RWPE1 (cell line): ENCODE measurements at regions not wholly inside any gene's neighbourhood (a gene's known extent, or its start where the extent isn't known, plus 50 kb on each side); places are given as distances from the start of the nearest gene placed in this dataset.

ENCODE experiments used
- CTCF ChIA-PET: fragments of 350-600 bp; sonication (Branson Sonifier 250); formaldehyde crosslinking; extraction: SDS; loops from one replicate; lab custom pipeline; 2021; lab: Yijun Ruan, JAX
- POLR2A ChIA-PET: fragments of 400-600 bp; formaldehyde crosslinking; extraction: SDS; loops from one replicate; lab custom pipeline; 2020; ENCODE audit warnings: antibody characterized with exemption; ENCODE audit not compliant: low non-redundant PET; lab: Yijun Ruan, JAX
- DNase-seq: peaks from one replicate; pipeline ENCODE4 v3.0.0; 2012; ENCODE audit warnings: low spot score
- H3K27ac ChIP-seq: fragments of 450-650 bp; 2 replicates; pipeline ENCODE4 v1.5.1; 2017
- TF ChIP-seq, protein P1 (sequence below): fragments of 450-650 bp; conservative IDR thresholded peaks from 2 replicates; pipeline ENCODE4 v1.5.1; 2017; ENCODE audit warnings: low read depth, mild to moderate bottlenecking

DNA sequence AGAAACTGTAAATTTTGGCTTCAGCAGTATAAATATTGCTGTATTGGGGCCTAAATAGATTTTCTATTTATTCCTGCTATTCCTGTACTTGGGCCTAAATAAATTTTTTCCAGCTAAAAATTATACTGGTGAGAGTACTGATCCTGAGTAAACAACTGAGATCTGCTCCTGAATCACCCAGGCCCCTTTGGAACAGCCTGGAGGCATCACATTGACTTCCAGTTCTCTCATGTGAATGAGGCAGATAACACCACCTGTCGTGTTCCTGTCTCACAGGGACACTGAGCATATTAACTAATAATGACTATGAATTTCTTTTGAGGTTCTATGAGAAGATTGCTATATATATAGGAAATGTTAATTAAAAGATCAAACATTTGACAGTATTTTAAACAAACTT, 119.5 kb upstream of the PLCXD3 start:
- TF ChIP-seq, protein P1, sequence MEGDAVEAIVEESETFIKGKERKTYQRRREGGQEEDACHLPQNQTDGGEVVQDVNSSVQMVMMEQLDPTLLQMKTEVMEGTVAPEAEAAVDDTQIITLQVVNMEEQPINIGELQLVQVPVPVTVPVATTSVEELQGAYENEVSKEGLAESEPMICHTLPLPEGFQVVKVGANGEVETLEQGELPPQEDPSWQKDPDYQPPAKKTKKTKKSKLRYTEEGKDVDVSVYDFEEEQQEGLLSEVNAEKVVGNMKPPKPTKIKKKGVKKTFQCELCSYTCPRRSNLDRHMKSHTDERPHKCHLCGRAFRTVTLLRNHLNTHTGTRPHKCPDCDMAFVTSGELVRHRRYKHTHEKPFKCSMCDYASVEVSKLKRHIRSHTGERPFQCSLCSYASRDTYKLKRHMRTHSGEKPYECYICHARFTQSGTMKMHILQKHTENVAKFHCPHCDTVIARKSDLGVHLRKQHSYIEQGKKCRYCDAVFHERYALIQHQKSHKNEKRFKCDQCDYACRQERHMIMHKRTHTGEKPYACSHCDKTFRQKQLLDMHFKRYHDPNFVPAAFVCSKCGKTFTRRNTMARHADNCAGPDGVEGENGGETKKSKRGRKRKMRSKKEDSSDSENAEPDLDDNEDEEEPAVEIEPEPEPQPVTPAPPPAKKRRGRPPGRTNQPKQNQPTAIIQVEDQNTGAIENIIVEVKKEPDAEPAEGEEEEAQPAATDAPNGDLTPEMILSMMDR = no peak
- ChIA-PET POLR2A (no interaction called here), CTCF (no interaction called here)
- no peak overlapping the region for H3K27ac ChIP-seq
- DNase-seq = no peak

DNA sequence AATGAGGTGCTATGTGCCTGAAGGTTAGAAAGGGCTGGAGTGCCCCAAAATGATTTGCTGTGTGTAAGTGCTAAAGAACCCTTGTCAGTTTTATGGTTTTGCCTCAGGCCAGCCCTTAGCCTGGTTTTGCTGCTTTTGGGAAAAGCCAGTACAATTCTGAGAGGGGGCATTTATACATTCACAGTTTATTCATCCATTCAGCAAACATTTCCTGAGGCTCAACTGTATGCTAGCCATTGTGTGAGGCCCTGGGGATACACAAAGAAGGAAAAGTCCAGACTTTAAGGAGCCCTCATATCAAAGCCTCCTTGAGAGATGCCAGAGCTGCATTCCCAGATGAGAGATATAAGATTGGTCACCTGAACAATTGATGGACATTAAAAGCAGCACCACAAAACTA, 115.2 kb upstream of the PLCXD3 start:
- TF ChIP-seq, protein P1 = no peak
- no peak for DNase-seq
- ChIA-PET CTCF (no interaction called here), POLR2A (no interaction called here)
- no peak overlapping the region for H3K27ac ChIP-seq

DNA sequence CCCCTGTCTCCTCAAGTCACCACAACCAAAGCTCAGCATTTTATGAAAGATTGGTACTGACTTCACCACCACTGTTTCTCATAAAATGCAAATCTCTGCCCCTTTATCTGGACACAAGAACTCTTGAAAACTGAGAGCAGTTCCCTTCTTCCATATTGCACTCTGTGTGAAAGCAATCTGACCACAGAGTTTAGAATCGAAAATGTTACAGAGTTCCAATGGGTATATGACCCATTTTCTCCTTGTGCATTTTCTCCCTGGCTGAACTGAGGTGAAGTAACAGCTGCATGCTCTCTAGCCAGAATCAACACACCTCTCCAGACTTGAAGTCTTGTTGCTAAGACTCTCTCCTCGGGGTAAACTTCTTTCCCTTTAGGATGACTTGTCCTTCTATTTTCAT, 111.0 kb upstream of the PLCXD3 start:
- no peak for DNase-seq
- CTCF ChIA-PET = no interaction called here
- no peak overlapping the region for H3K27ac ChIP-seq
- TF ChIP-seq, protein P1 = no peak
- POLR2A ChIA-PET = no interaction called here

DNA sequence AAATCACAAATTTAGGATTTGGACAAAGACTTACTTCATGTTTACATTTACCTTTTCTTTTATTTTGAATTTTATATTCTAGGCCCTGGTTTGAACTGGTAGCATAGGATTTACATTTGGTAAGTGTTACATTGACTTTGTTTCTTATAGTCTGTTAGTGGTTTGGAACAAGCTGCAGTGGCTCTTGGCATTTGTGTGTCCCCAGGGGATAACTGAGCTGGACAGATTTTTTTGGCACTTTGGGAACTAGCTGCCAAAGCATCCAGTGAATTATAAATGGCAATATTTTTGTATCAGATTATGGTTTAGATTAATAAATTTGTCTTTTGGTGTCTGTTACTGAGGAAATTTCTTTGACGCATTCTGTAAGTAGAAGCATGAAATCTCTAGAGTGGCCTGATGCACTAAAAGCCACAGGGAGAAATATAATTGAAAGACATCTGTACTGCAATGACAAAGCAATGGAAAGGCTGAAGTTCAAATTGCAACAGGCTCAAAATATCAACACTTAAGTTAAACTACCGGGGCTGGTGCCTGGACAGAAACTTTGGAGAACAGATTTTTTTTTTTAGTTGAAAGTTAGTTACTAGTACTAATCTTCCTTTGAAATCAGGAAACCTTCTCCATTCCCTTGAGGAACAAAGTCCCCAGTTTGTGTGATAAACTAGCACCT, 107.6 kb upstream of the PLCXD3 start:
- ChIA-PET CTCF (no interaction called here), POLR2A (no interaction called here)
- TF ChIP-seq, protein P1 = no peak
- no peak for DNase-seq
- H3K27ac ChIP-seq = no peak overlapping the region

DNA sequence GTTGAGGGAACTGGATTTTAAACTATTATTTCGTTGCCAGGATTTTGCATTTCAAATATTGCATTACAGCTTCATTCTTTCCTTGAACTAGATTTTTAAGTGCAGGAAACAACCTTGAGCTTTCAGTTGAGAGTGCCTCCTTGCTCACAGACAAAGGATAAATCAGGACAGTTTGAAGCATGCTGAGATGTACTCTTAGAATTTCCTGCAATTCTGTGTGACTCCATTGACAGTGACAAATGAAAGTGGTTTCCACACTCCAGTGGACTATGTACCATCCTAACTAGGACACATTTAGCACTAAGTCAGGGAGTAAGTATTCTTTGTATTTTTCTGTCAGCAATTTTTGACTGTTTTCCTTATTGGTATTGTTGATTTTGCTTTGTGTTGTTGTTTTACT, 100.0 kb upstream of the PLCXD3 start:
- ChIA-PET CTCF (no interaction called here), POLR2A (no interaction called here)
- DNase-seq = no peak
- TF ChIP-seq, protein P1 = no peak
- no peak overlapping the region for H3K27ac ChIP-seq

DNA sequence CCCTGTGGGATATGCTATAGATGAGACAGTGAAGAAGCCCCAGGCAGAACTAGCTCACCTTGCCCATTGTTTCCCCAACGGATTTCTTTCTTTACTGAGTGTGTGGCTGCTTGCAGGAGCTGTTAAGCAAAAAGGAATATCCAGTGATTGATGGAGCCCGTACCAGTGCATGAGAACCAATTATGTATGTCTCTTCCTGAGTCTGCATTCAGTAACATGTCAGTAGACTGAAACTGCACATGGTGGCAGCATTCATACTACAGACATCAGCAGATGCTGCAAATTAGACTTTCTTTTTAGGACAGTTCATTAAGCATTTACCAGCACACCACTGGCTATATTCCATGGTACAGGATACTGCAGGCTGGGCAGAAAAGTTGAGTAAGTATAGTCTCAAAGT, 90.3 kb upstream of the PLCXD3 start:
- TF ChIP-seq, protein P1 = no peak
- ChIA-PET CTCF (no interaction called here), POLR2A (no interaction called here)
- DNase-seq = no peak
- H3K27ac ChIP-seq = no peak overlapping the region
